ENCODE measurements at regions not wholly inside any gene's neighbourhood (a gene's known extent, or its start where the extent isn't known, plus 50 kb on each side); places are given as distances from the start of the nearest gene placed in this dataset.

GRCh38 chr12:93011100-93011499 is 82.0 kb upstream of the EEA1 start:
- no peaks in the 10 kb centered on the region for H3K4me1 ChIP-seq (replicated peaks)
- H3K9me3 ChIP-seq: no peaks in the 10 kb centered on the region
- no peak overlapping the region for H3K27ac ChIP-seq
- H3K4me3 ChIP-seq: no peak overlapping the region
- no peaks in the 10 kb centered on the region for H3K36me3 ChIP-seq
- intact Hi-C loops (cut with DNase I): no loop called here
- WGBS: 95% methylated on average over 10 of the region's 10 CpGs
- H3K27me3 ChIP-seq (replicated peaks; ENCODE audit: insufficient read depth): no peaks in the 10 kb centered on the region
- TF ChIP-seq CTCF (IDR thresholded peaks at IDR 0.05) (no peak), POLR2A (IDR thresholded peaks at IDR 0.05) (no peak), POLR2AphosphoS5 (IDR thresholded peaks at IDR 0.05) (no peak)
- no peak for DNase-seq (ENCODE audit: low spot score)

GRCh38 chr12:93015871-93016751 is 87.0 kb upstream of the EEA1 start:
- TF ChIP-seq POLR2AphosphoS5 (IDR thresholded peaks at IDR 0.05) (peak; percentile 67), CTCF (IDR thresholded peaks at IDR 0.05) (no peak), POLR2A (IDR thresholded peaks at IDR 0.05) (no peak)
- DNase-seq (ENCODE audit: low spot score): peak; percentile 70
- 44% methylated on average over 4 of the region's 4 CpGs for WGBS
- Histone ChIP-seq H3K27ac (peak overlapping the region; percentile 52 to 87), H3K9me3 (no peaks in the 10 kb centered on the region), H3K27me3 (replicated peaks; ENCODE audit: insufficient read depth) (no peaks in the 10 kb centered on the region), H3K36me3 (no peaks in the 10 kb centered on the region), H3K4me3 (no peak overlapping the region), H3K4me1 (replicated peaks) (peaks cover 11% of the 10 kb centered on the region)
- intact Hi-C loops (cut with DNase I): no loop called here

GRCh38 chr12:93016752-93017350 is 87.8 kb upstream of the EEA1 start:
- H3K4me3 ChIP-seq: no peak overlapping the region
- no peak for DNase-seq (ENCODE audit: low spot score)
- H3K4me1 ChIP-seq (replicated peaks): peaks cover 11% of the 10 kb centered on the region
- no peaks in the 10 kb centered on the region for H3K9me3 ChIP-seq
- peak overlapping the region; percentile 52 to 87 for H3K27ac ChIP-seq
- intact Hi-C loops (cut with DNase I): no loop called here
- WGBS: 49% methylated on average over 4 of the region's 4 CpGs
- TF ChIP-seq POLR2AphosphoS5 (IDR thresholded peaks at IDR 0.05) (no peak), POLR2A (IDR thresholded peaks at IDR 0.05) (no peak), CTCF (IDR thresholded peaks at IDR 0.05) (no peak)
- H3K27me3 ChIP-seq (replicated peaks; ENCODE audit: insufficient read depth): no peaks in the 10 kb centered on the region
- H3K36me3 ChIP-seq: no peaks in the 10 kb centered on the region

GRCh38 chr12:93018610-93019009 is 89.5 kb upstream of the EEA1 start:
- no peaks in the 10 kb centered on the region for H3K27me3 ChIP-seq (replicated peaks; ENCODE audit: insufficient read depth)
- intact Hi-C loops (cut with DNase I): no loop called here
- WGBS: 96% methylated on average over 2 of the region's 2 CpGs
- H3K9me3 ChIP-seq: no peaks in the 10 kb centered on the region
- H3K36me3 ChIP-seq: no peaks in the 10 kb centered on the region
- H3K4me1 ChIP-seq (replicated peaks): peaks cover 11% of the 10 kb centered on the region
- H3K4me3 ChIP-seq: no peak overlapping the region
- H3K27ac ChIP-seq: peak overlapping the region; percentile 86 to 87
- TF ChIP-seq POLR2AphosphoS5 (IDR thresholded peaks at IDR 0.05): no peak
- no peak for TF ChIP-seq CTCF (IDR thresholded peaks at IDR 0.05)
- TF ChIP-seq POLR2A (IDR thresholded peaks at IDR 0.05): no peak
- DNase-seq (ENCODE audit: low spot score): no peak
